ENCODE measurements at regions not wholly inside any gene's neighbourhood (a gene's known extent, or its start where the extent isn't known, plus 50 kb on each side); places are given as distances from the start of the nearest gene placed in this dataset.

DNA sequence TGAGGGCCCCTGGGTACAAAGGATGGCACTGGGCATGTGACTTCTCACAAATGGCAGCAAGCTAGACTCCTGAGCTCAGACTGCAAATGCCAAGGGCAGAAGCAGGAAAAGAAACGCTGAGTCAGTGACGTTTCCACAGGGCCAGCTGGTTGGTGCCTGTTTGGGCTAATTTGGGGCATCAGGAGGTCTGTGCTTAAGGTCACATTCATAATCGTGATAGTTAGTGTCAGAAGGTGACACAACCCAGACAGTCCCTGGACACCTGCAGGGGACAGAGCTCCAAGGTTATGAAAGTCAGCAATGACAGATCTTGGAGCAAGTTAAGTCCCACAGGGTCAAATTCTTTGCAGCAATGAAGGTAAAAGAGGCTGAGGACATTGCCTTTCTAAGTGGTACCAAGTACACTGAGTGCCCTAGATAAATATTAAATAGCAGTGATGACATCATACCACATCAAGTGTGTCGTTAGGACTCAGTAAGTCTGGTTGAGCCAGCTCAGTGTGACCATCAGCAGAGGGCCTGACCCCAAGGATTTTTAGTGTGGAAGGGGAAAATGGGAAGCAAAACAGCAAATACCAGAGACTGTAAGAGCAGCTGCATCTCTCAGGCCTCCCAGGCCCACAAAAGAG lies 556.9 kb upstream of the CFAP20DC start:
- H3K4me3 ChIP-seq: no peak overlapping the region
- TF ChIP-seq, protein P1, sequence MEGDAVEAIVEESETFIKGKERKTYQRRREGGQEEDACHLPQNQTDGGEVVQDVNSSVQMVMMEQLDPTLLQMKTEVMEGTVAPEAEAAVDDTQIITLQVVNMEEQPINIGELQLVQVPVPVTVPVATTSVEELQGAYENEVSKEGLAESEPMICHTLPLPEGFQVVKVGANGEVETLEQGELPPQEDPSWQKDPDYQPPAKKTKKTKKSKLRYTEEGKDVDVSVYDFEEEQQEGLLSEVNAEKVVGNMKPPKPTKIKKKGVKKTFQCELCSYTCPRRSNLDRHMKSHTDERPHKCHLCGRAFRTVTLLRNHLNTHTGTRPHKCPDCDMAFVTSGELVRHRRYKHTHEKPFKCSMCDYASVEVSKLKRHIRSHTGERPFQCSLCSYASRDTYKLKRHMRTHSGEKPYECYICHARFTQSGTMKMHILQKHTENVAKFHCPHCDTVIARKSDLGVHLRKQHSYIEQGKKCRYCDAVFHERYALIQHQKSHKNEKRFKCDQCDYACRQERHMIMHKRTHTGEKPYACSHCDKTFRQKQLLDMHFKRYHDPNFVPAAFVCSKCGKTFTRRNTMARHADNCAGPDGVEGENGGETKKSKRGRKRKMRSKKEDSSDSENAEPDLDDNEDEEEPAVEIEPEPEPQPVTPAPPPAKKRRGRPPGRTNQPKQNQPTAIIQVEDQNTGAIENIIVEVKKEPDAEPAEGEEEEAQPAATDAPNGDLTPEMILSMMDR (IDR thresholded peaks at IDR 0.05): no peak
- H3K27ac ChIP-seq: no peak overlapping the region
- DNase-seq (ENCODE audit: low spot score): no peak

DNA sequence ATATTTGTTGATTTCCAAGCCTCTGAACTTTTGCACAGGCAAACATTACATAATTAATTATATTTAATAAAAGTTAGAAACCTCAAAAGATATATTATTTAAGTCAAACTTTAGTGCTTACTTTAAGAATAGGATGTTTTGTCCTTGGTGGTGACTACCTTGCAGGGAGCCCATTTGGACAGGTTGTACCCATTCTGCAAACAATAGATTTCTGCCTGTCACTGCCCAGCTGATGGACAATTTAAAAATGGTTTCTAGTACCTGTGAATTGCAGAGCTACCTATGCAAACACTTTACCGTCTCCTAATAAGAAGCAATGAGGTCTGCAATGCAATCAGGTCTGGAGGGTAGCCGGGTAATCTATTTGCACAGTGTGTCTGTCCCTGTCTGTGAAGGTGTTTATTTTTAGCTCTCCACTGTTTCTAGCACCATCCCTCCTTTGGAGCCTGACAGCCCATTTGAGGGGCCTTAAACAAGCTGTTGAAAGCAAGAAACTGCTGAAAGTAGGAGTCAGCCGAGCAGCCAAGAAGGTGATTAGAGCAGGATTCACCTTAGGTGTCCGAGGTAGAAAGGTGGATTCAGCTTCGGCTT lies 556.2 kb upstream of the CFAP20DC start:
- H3K27ac ChIP-seq: no peak overlapping the region
- no peak overlapping the region for H3K4me3 ChIP-seq
- DNase-seq (ENCODE audit: low spot score): no peak
- TF ChIP-seq, protein P1 (IDR thresholded peaks at IDR 0.05): no peak

DNA sequence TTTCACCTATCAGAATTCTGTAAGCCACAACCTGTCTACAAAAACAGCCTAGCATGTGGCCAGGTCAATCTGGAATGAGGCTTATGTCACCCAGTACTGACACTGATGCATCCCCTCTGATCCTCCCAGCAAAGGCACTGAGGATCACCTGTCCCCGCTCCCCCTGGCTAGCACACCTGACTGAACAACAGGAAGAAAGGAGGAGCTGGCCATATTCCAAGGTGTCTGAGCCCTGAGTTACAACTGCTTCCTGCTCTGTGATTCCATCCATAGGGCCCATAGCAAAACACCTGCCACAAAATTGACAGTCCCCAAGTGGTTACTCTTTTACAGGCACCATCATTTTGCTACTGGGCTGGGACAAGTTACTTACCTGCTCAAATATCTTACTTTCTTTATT lies 555.5 kb upstream of the CFAP20DC start:
- TF ChIP-seq, protein P1 (IDR thresholded peaks at IDR 0.05): no peak
- Histone ChIP-seq H3K27ac (no peak overlapping the region), H3K4me3 (no peak overlapping the region)
- DNase-seq (ENCODE audit: low spot score): no peak

DNA sequence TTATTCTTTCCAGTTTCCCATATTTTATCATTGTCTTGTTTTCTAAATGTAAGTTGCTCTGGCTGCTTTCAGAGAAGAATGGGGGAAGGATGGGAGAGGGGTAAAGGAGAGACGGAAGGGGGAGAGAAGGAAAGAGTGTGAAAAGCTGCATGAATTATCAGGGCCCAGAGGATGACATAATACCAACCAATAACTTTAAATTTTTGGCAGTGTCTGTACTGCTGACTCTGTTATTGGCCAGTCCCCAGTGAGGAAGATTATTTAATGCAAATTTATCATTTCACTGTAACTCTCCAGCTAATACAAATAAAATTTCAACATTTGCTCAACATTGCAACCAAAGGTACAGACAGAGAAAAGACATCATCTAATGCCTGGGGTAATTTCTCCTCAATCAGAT lies 551.7 kb upstream of the CFAP20DC start:
- TF ChIP-seq, protein P1 (IDR thresholded peaks at IDR 0.05): no peak
- DNase-seq (ENCODE audit: low spot score): no peak
- Histone ChIP-seq H3K27ac (no peak overlapping the region), H3K4me3 (no peak overlapping the region)

DNA sequence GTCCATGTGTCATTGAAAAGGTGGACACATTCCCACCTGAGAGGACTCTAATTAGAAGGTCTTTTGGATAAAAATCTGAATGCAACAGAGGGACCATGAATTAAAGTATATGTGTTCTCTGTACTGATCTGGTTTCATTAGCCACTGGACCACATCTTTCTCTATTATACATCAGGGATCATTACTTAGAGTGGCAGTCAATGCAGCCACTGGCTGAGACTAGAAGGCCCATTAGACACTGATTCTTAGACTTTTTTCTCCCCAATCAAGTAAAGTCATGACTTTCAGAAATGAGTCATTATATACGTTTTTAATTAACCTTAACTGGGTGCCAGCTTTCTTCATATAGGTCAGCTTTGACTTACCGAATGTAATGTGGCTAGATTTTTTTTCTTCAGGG lies 550.8 kb upstream of the CFAP20DC start:
- TF ChIP-seq, protein P1 (IDR thresholded peaks at IDR 0.05): no peak
- no peak overlapping the region for H3K4me3 ChIP-seq
- no peak overlapping the region for H3K27ac ChIP-seq
- DNase-seq (ENCODE audit: low spot score): no peak

DNA sequence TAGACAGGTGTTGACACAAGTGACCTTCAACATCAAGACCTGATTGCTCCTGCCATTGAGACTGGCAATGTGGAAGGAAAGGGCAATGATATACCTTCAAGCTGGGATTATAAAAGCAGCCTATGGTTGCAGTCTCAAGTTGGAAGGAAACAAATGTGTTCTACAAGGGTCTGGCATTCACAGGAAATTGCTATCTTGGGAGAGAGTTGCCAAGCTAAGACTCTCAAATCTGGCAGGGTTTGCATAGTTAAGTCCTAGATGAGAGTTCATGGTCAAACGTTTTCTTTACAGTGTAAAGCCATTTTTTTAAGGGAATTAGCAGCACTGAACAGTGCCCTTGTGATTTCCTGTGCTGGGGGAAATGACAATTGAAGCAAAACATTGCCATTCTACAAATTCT lies 546.9 kb upstream of the CFAP20DC start:
- TF ChIP-seq, protein P1 (IDR thresholded peaks at IDR 0.05): no peak
- DNase-seq (ENCODE audit: low spot score): no peak
- Histone ChIP-seq H3K27ac (no peak overlapping the region), H3K4me3 (no peak overlapping the region)

DNA sequence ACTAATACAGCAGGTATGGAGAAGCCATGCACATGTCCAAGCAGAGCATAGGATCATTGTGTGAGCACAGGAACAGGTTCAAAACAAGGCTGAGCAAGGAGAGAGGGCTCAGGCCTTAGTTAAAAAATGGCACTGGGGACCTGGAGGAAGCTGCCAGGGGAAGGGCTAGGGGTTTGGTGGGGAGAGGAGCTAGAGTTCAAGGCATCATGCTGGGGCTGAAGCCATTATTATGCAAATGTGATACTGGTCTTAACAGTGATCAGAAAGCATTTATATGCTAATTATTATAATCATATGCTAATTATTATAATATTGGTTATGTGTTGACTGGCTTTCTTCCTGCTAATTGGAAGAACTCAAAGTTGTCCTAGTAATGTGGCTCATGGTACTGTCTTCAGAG lies 546.0 kb upstream of the CFAP20DC start:
- H3K4me3 ChIP-seq: no peak overlapping the region
- no peak for DNase-seq (ENCODE audit: low spot score)
- TF ChIP-seq, protein P1 (IDR thresholded peaks at IDR 0.05): no peak
- no peak overlapping the region for H3K27ac ChIP-seq
